Neural progenitor cell (in vitro differentiated cells): ENCODE measurements at regions not wholly inside any gene's neighbourhood (a gene's known extent, or its start where the extent isn't known, plus 50 kb on each side); places are given as distances from the start of the nearest gene placed in this dataset.
A peak's percentile ranks its signal among the peaks of the same experiment; 100 is the strongest.

Experiments used
- DNase-seq: peaks from one replicate; pipeline ENCODE4 v3.0.0-alpha.2; 2016; ENCODE audit warnings: low spot score
- H2AFZ ChIP-seq: fragments of 200-600 bp; sonication (generic); replicated peaks from 2 replicates; pipeline ENCODE4 v1.6.1; 2016; ENCODE audit warnings: antibody characterized with exemption
- H3F3A ChIP-seq: fragments of 200-600 bp; sonication (generic); 2 replicates; pipeline ENCODE4 v1.6.1; 2016; ENCODE audit warnings: antibody characterized with exemption, low read depth
- H3K27ac ChIP-seq: fragments of 200-600 bp; sonication (generic); 2 replicates; pipeline ENCODE4 v1.5.1; 2016; ENCODE audit warnings: mild to moderate bottlenecking
- H3K27me3 ChIP-seq: fragments of 200-600 bp; sonication (generic); 2 replicates; pipeline ENCODE4 v1.6.1; 2016; ENCODE audit warnings: mild to moderate bottlenecking, moderate library complexity
- H3K36me3 ChIP-seq: fragments of 200-600 bp; sonication (generic); 2 replicates; pipeline ENCODE4 v1.5.1; 2016
- H3K4me1 ChIP-seq: fragments of 200-600 bp; sonication (generic); 2 replicates; pipeline ENCODE4 v1.6.1; 2016; ENCODE audit warnings: mixed run types
- H3K4me2 ChIP-seq: fragments of 200-600 bp; sonication (generic); 2 replicates; pipeline ENCODE4 v1.6.1; 2016
- H3K4me3 ChIP-seq: fragments of 200-600 bp; sonication (generic); 2 replicates; pipeline ENCODE4 v1.5.1; 2016
- H3K79me2 ChIP-seq: fragments of 200-600 bp; sonication (generic); 2 replicates; pipeline ENCODE4 v1.6.1; 2016; ENCODE audit warnings: low read depth
- H3K9ac ChIP-seq: fragments of 200-600 bp; sonication (generic); 2 replicates; pipeline ENCODE4 v1.6.1; 2016
- H3K9me3 ChIP-seq: fragments of 200-600 bp; sonication (generic); 2 replicates; pipeline ENCODE4 v1.5.1; 2016; ENCODE audit warnings: low read depth
- H4K20me1 ChIP-seq: fragments of 200-600 bp; sonication (generic); 2 replicates; pipeline ENCODE4 v1.6.1; 2016; ENCODE audit warnings: low read depth
- H3K27ac Mint-ChIP-seq: 3 replicates; pipeline ENCODE4 v1.8.0; 2021; ENCODE audit warnings: mixed read lengths
- H3K27me3 Mint-ChIP-seq: 2 replicates; pipeline ENCODE4 v1.8.0; 2022; ENCODE audit warnings: low read depth, mild to moderate bottlenecking, inconsistent platforms, moderate library complexity, mixed read lengths; ENCODE audit not compliant: insufficient read depth
- H3K36me3 Mint-ChIP-seq: 3 replicates; pipeline ENCODE4 v1.8.0; 2021; ENCODE audit warnings: mixed read lengths
- H3K4me1 Mint-ChIP-seq: 3 replicates; pipeline ENCODE4 v1.8.0; 2021; ENCODE audit warnings: mixed read lengths
- H3K4me3 Mint-ChIP-seq: 3 replicates; pipeline ENCODE4 v1.8.0; 2021; ENCODE audit warnings: mild to moderate bottlenecking, moderate library complexity, mixed read lengths
- H3K9me3 Mint-ChIP-seq: 3 replicates; pipeline ENCODE4 v1.8.0; 2020; ENCODE audit warnings: mixed read lengths
- EZH2 ChIP-seq: fragments of 200-600 bp; sonication (generic); IDR thresholded peaks from 2 replicates; pipeline ENCODE4 v1.6.1; 2017; ENCODE audit warnings: antibody characterized with exemption, mild to moderate bottlenecking, moderate library complexity
- EZH2phosphoT487 ChIP-seq: fragments of 200-600 bp; sonication (generic); IDR thresholded peaks from 2 replicates; pipeline ENCODE4 v1.6.1; 2017; ENCODE audit warnings: antibody characterized with exemption
- TF ChIP-seq, protein P1 (sequence below): fragments of 200-600 bp; sonication (generic); IDR thresholded peaks from 2 replicates; pipeline ENCODE4 v1.5.1; 2017; ENCODE audit warnings: antibody characterized with exemption, mild to moderate bottlenecking

- Histone ChIP-seq H3K4me3 (no peak overlapping the region), H3K9ac (no peak overlapping the region), H3K9me3 (no peaks in the 10 kb centered on the region), H2AFZ (peak overlapping the region; percentile 39), H4K20me1 (no peaks in the 10 kb centered on the region), H3K36me3 (no peaks in the 10 kb centered on the region), H3K4me2 (no peak overlapping the region), H3F3A (peaks cover 8% of the 10 kb centered on the region), H3K4me1 (peaks cover 28% of the 10 kb centered on the region), H3K79me2 (no peaks in the 10 kb centered on the region), H3K27me3 (no peaks in the 10 kb centered on the region), H3K27ac (no peak overlapping the region)
- H3K9me3 Mint-ChIP-seq, result peaks cover 4% of the 10 kb centered on the region
- peaks cover 13% of the 10 kb centered on the region for H3K4me1 Mint-ChIP-seq
- peak; percentile 5 for DNase-seq
- H3K4me3 Mint-ChIP-seq, result no peak overlapping the region
- no peak for TF ChIP-seq EZH2phosphoT487
- TF ChIP-seq, protein P1, sequence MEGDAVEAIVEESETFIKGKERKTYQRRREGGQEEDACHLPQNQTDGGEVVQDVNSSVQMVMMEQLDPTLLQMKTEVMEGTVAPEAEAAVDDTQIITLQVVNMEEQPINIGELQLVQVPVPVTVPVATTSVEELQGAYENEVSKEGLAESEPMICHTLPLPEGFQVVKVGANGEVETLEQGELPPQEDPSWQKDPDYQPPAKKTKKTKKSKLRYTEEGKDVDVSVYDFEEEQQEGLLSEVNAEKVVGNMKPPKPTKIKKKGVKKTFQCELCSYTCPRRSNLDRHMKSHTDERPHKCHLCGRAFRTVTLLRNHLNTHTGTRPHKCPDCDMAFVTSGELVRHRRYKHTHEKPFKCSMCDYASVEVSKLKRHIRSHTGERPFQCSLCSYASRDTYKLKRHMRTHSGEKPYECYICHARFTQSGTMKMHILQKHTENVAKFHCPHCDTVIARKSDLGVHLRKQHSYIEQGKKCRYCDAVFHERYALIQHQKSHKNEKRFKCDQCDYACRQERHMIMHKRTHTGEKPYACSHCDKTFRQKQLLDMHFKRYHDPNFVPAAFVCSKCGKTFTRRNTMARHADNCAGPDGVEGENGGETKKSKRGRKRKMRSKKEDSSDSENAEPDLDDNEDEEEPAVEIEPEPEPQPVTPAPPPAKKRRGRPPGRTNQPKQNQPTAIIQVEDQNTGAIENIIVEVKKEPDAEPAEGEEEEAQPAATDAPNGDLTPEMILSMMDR, result no peak
- TF ChIP-seq EZH2, result no peak
- no peak overlapping the region for H3K27ac Mint-ChIP-seq
- H3K36me3 Mint-ChIP-seq, result no peaks in the 10 kb centered on the region
- H3K27me3 Mint-ChIP-seq, result no peaks in the 10 kb centered on the region
Observed at GRCh38 chr1:218957971-218958370, 215.7 kb upstream of the LYPLAL1 start.

DNA sequence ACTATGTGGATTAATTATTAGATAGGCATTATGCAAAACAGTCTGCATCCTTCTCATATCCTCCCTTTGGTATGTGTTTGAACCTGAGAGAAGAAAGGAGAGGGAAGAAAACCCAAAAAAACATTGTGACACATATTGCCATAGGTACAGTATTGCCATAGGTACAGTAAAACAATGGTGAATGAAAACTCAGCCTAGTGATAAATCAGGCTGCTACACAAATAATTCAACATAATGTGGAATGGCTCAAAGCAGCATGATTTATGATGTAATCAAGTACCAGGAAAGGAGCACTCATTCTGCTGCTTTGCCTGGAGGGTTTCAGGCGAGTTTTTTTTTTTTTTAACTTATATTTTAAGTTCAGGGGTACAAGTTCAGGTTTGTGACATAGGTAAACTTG, 213.9 kb upstream of the LYPLAL1 start:
- Histone ChIP-seq H3K36me3 (no peaks in the 10 kb centered on the region), H3K4me3 (no peak overlapping the region), H3K27me3 (no peaks in the 10 kb centered on the region), H3K4me1 (peaks cover 12% of the 10 kb centered on the region), H3K9me3 (no peaks in the 10 kb centered on the region), H3K9ac (no peak overlapping the region), H2AFZ (no peak overlapping the region), H3K79me2 (no peaks in the 10 kb centered on the region), H3K4me2 (no peak overlapping the region), H4K20me1 (no peaks in the 10 kb centered on the region), H3K27ac (no peak overlapping the region), H3F3A (no peaks in the 10 kb centered on the region)
- H3K27me3 Mint-ChIP-seq, result no peaks in the 10 kb centered on the region
- H3K27ac Mint-ChIP-seq, result no peak overlapping the region
- H3K4me1 Mint-ChIP-seq, result no peaks in the 10 kb centered on the region
- TF ChIP-seq EZH2 (no peak), EZH2phosphoT487 (no peak)
- TF ChIP-seq, protein P1, result no peak
- no peak for DNase-seq
- no peaks in the 10 kb centered on the region for H3K36me3 Mint-ChIP-seq
- no peak overlapping the region for H3K4me3 Mint-ChIP-seq
- H3K9me3 Mint-ChIP-seq, result peaks cover 4% of the 10 kb centered on the region

GRCh38 chr1:218964471-218965185, 209.1 kb upstream of the LYPLAL1 start:
- Histone ChIP-seq H3K9ac (no peak overlapping the region), H4K20me1 (no peaks in the 10 kb centered on the region), H3K79me2 (no peaks in the 10 kb centered on the region), H3K4me2 (no peak overlapping the region), H2AFZ (no peak overlapping the region), H3K36me3 (no peaks in the 10 kb centered on the region), H3K27ac (no peak overlapping the region), H3K27me3 (no peaks in the 10 kb centered on the region), H3F3A (no peaks in the 10 kb centered on the region), H3K4me3 (no peak overlapping the region), H3K4me1 (no peaks in the 10 kb centered on the region), H3K9me3 (no peaks in the 10 kb centered on the region)
- H3K4me3 Mint-ChIP-seq, result no peak overlapping the region
- no peak for TF ChIP-seq EZH2phosphoT487
- TF ChIP-seq, protein P1, result no peak
- TF ChIP-seq EZH2, result no peak
- no peak for DNase-seq
- no peaks in the 10 kb centered on the region for H3K36me3 Mint-ChIP-seq
- H3K4me1 Mint-ChIP-seq, result no peaks in the 10 kb centered on the region
- H3K27me3 Mint-ChIP-seq, result no peaks in the 10 kb centered on the region
- H3K9me3 Mint-ChIP-seq, result no peaks in the 10 kb centered on the region
- H3K27ac Mint-ChIP-seq, result no peak overlapping the region
